Effector memory CD8-positive, alpha-beta T cell (primary cell): ENCODE measurements at regions not wholly inside any gene's neighbourhood (a gene's known extent, or its start where the extent isn't known, plus 50 kb on each side); places are given as distances from the start of the nearest gene placed in this dataset.

Experiments used
- ATAC-seq: fragments of 150-1000 bp; cut with Tn5 transposase; replicated peaks from 2 replicates; pipeline ENCODE4 v1.10.0; 2021; ENCODE audit warnings: mild to moderate bottlenecking, moderate library complexity
- DNase-seq, 3 experiments: peaks; one replicate each; pipeline ENCODE4 v3.0.0; 2021
- H3K27ac Mint-ChIP-seq, 2 donors: one replicate each; pipeline ENCODE4 v1.8.0; 2022; ENCODE audit warnings: mild to moderate bottlenecking in 2 of 2, mixed read lengths in 2 of 2, moderate library complexity in 2 of 2
- H3K27me3 Mint-ChIP-seq, 2 donors: one replicate each; pipeline ENCODE4 v1.8.0; 2022; ENCODE audit warnings: mixed read lengths in 2 of 2
- H3K36me3 Mint-ChIP-seq: one replicate; pipeline ENCODE4 v1.8.0; 2022; ENCODE audit warnings: mild to moderate bottlenecking, moderate library complexity, mixed read lengths; ENCODE audit not compliant: insufficient read depth
- H3K4me1 Mint-ChIP-seq, 2 donors: one replicate each; pipeline ENCODE4 v1.8.0; 2022; ENCODE audit warnings: low read depth in 2 of 2, mixed read lengths in 2 of 2
- H3K4me3 Mint-ChIP-seq, 2 donors: one replicate each; pipeline ENCODE4 v1.8.0; 2022; ENCODE audit warnings: mild to moderate bottlenecking in 2 of 2, mixed read lengths in 2 of 2, moderate library complexity in 2 of 2
- H3K9me3 Mint-ChIP-seq, 2 donors: one replicate each; pipeline ENCODE4 v1.8.0; 2022; ENCODE audit warnings: mixed read lengths in 2 of 2

GRCh38 chr5:96258692-96259091 lies 174.4 kb downstream of the PCSK1 start:
- Mint-ChIP-seq H3K36me3 (no peaks in the 10 kb centered on the region), H3K27ac (no peak overlapping the region), H3K4me3 (no peak overlapping the region), H3K9me3 (peaks cover 0 to 2% of the 10 kb centered on the region in 2 donors), H3K4me1 (no peaks in the 10 kb centered on the region), H3K27me3 (peaks cover 9% of the 10 kb centered on the region in 2 donors)
- DNase-seq (no peak), ATAC-seq (no peak)

GRCh38 chr5:96257904-96258303 lies 175.1 kb downstream of the PCSK1 start:
- ATAC-seq (no peak), DNase-seq (no peak)
- peaks cover 0 to 1% of the 10 kb centered on the region in 2 donors for H3K9me3 Mint-ChIP-seq
- no peaks in the 10 kb centered on the region for H3K36me3 Mint-ChIP-seq
- no peak overlapping the region for H3K27ac Mint-ChIP-seq
- no peak overlapping the region for H3K4me3 Mint-ChIP-seq
- peaks cover 2 to 9% of the 10 kb centered on the region in 2 donors for H3K27me3 Mint-ChIP-seq
- no peaks in the 10 kb centered on the region for H3K4me1 Mint-ChIP-seq

- H3K4me3 Mint-ChIP-seq = no peak overlapping the region
- DNase-seq (no peak), ATAC-seq (no peak)
- no peaks in the 10 kb centered on the region for H3K4me1 Mint-ChIP-seq
- no peaks in the 10 kb centered on the region for H3K36me3 Mint-ChIP-seq
- H3K27ac Mint-ChIP-seq = no peak overlapping the region
- H3K9me3 Mint-ChIP-seq = no peaks in the 10 kb centered on the region
- H3K27me3 Mint-ChIP-seq = peaks cover 0 to 9% of the 10 kb centered on the region in 2 donors
Measured at GRCh38 chr5:96256795-96257470, 176.1 kb downstream of the PCSK1 start.

GRCh38 chr5:96254980-96255691 lies 177.9 kb downstream of the PCSK1 start:
- Mint-ChIP-seq H3K4me3 (no peak overlapping the region), H3K9me3 (no peaks in the 10 kb centered on the region), H3K27ac (no peak overlapping the region), H3K36me3 (no peaks in the 10 kb centered on the region), H3K4me1 (no peaks in the 10 kb centered on the region), H3K27me3 (peaks cover 0 to 8% of the 10 kb centered on the region in 2 donors)
- DNase-seq (no peak), ATAC-seq (no peak)

GRCh38 chr5:96253140-96253539 lies 179.9 kb downstream of the PCSK1 start:
- DNase-seq (no peak), ATAC-seq (no peak)

GRCh38 chr5:96252596-96252995 lies 180.5 kb downstream of the PCSK1 start:
- Mint-ChIP-seq H3K4me1 (no peaks in the 10 kb centered on the region), H3K36me3 (no peaks in the 10 kb centered on the region), H3K27ac (no peak overlapping the region), H3K9me3 (no peaks in the 10 kb centered on the region), H3K27me3 (peaks cover 5 to 7% of the 10 kb centered on the region in 2 donors), H3K4me3 (no peak overlapping the region)
- DNase-seq (no peak), ATAC-seq (no peak)

More at GRCh38 chr5:96253140-96253539, 179.9 kb downstream of the PCSK1 start:
- H3K4me1 Mint-ChIP-seq = no peaks in the 10 kb centered on the region
- no peak overlapping the region for H3K27ac Mint-ChIP-seq
- peaks cover under 1 to 2% of the 10 kb centered on the region in 2 donors for H3K27me3 Mint-ChIP-seq
- H3K9me3 Mint-ChIP-seq = no peaks in the 10 kb centered on the region
- H3K36me3 Mint-ChIP-seq = no peaks in the 10 kb centered on the region
- no peak overlapping the region for H3K4me3 Mint-ChIP-seq

- Mint-ChIP-seq H3K27ac (no peak overlapping the region), H3K4me1 (no peaks in the 10 kb centered on the region), H3K4me3 (no peak overlapping the region), H3K27me3 (peaks cover 16 to 22% of the 10 kb centered on the region in 2 donors), H3K9me3 (no peaks in the 10 kb centered on the region), H3K36me3 (no peaks in the 10 kb centered on the region)
- ATAC-seq (no peak), DNase-seq (no peak)
Measured at GRCh38 chr5:96250782-96251181, 182.3 kb downstream of the PCSK1 start.

GRCh38 chr5:96248131-96248530 lies 184.9 kb downstream of the PCSK1 start:
- no peak for ATAC-seq
- Mint-ChIP-seq H3K9me3 (no peaks in the 10 kb centered on the region), H3K4me1 (no peaks in the 10 kb centered on the region), H3K27ac (no peak overlapping the region), H3K36me3 (no peaks in the 10 kb centered on the region), H3K4me3 (no peak overlapping the region), H3K27me3 (peaks cover 20 to 29% of the 10 kb centered on the region in 2 donors)
- DNase-seq = no peak

- H3K27me3 Mint-ChIP-seq = peaks cover 20 to 29% of the 10 kb centered on the region in 2 donors
- no peak overlapping the region for H3K4me3 Mint-ChIP-seq
Measured at GRCh38 chr5:96247708-96248107, 185.3 kb downstream of the PCSK1 start.

GRCh38 chr5:96247097-96247701 lies 185.8 kb downstream of the PCSK1 start:
- DNase-seq = no peak
- peaks cover 20 to 29% of the 10 kb centered on the region in 2 donors for H3K27me3 Mint-ChIP-seq
- H3K27ac Mint-ChIP-seq = no peak overlapping the region
- no peaks in the 10 kb centered on the region for H3K36me3 Mint-ChIP-seq
- H3K9me3 Mint-ChIP-seq = no peaks in the 10 kb centered on the region
- H3K4me3 Mint-ChIP-seq = no peak overlapping the region
- H3K4me1 Mint-ChIP-seq = no peaks in the 10 kb centered on the region
- no peak for ATAC-seq

More at GRCh38 chr5:96247708-96248107, 185.3 kb downstream of the PCSK1 start:
- DNase-seq = no peak
- no peak overlapping the region for H3K27ac Mint-ChIP-seq
- no peaks in the 10 kb centered on the region for H3K36me3 Mint-ChIP-seq
- no peaks in the 10 kb centered on the region for H3K9me3 Mint-ChIP-seq
- no peak for ATAC-seq
- no peaks in the 10 kb centered on the region for H3K4me1 Mint-ChIP-seq

GRCh38 chr5:96245140-96246091 lies 187.6 kb downstream of the PCSK1 start:
- H3K27me3 Mint-ChIP-seq = peaks cover 20 to 29% of the 10 kb centered on the region in 2 donors
- ATAC-seq (no peak), DNase-seq (no peak)
- no peak overlapping the region for H3K4me3 Mint-ChIP-seq
- no peaks in the 10 kb centered on the region for H3K9me3 Mint-ChIP-seq
- H3K36me3 Mint-ChIP-seq = no peaks in the 10 kb centered on the region
- no peak overlapping the region for H3K27ac Mint-ChIP-seq
- no peaks in the 10 kb centered on the region for H3K4me1 Mint-ChIP-seq

GRCh38 chr5:96244696-96245095 lies 188.4 kb downstream of the PCSK1 start:
- Mint-ChIP-seq H3K27ac (no peak overlapping the region), H3K9me3 (no peaks in the 10 kb centered on the region)
- no peak for ATAC-seq

GRCh38 chr5:96243862-96244261 lies 189.2 kb downstream of the PCSK1 start:
- Mint-ChIP-seq H3K27me3 (peaks cover 20 to 29% of the 10 kb centered on the region in 2 donors), H3K27ac (no peak overlapping the region), H3K4me3 (no peak overlapping the region), H3K36me3 (no peaks in the 10 kb centered on the region), H3K4me1 (no peaks in the 10 kb centered on the region), H3K9me3 (no peaks in the 10 kb centered on the region)
- DNase-seq (no peak), ATAC-seq (no peak)

More at GRCh38 chr5:96244696-96245095, 188.4 kb downstream of the PCSK1 start:
- DNase-seq = no peak
- Mint-ChIP-seq H3K27me3 (peaks cover 20 to 29% of the 10 kb centered on the region in 2 donors), H3K36me3 (no peaks in the 10 kb centered on the region), H3K4me1 (no peaks in the 10 kb centered on the region), H3K4me3 (no peak overlapping the region)
